GM18511 (cell line): ENCODE measurements at regions not wholly inside any gene's neighbourhood (a gene's known extent, or its start where the extent isn't known, plus 50 kb on each side); places are given as distances from the start of the nearest gene placed in this dataset.
"Not testable (repeated sequence)": the region's sequence is repeated elsewhere in the genome, so short reads cannot be mapped to it uniquely, and the experiment has no call there.

Experiments
- ATAC-seq: cut with Tn5 transposase; IDR thresholded peaks from one replicate; pipeline ENCODE4 v1.9.1; 2021; ENCODE audit warnings: mild to moderate bottlenecking, moderate library complexity; ENCODE audit not compliant: unreplicated experiment

GRCh38 chr13:103614761-103615160 is 548.5 kb upstream of the SLC10A2 start:
- ATAC-seq: no peak

GRCh38 chr13:103607995-103608394 is 541.8 kb upstream of the SLC10A2 start:
- ATAC-seq: peak; percentile 91

- no peak for ATAC-seq
These were observed 539.5 kb upstream of the SLC10A2 start for GRCh38 chr13:103605546-103606326.

GRCh38 chr13:103599870-103600269 is 533.7 kb upstream of the SLC10A2 start:
- not testable (repeated sequence) for ATAC-seq

GRCh38 chr13:103598671-103599070 is 532.5 kb upstream of the SLC10A2 start:
- ATAC-seq: no peak

GRCh38 chr13:103573446-103573845 is 507.2 kb upstream of the SLC10A2 start:
- ATAC-seq: no peak

- ATAC-seq: no peak
These were observed 502.1 kb upstream of the SLC10A2 start for GRCh38 chr13:103568314-103568713.

- no peak for ATAC-seq
These were observed 491.7 kb upstream of the SLC10A2 start for GRCh38 chr13:103557878-103558277.

GRCh38 chr13:103556681-103557080 is 490.5 kb upstream of the SLC10A2 start:
- ATAC-seq: no peak

GRCh38 chr13:103547914-103548313 is 481.7 kb upstream of the SLC10A2 start:
- no peak for ATAC-seq

GRCh38 chr13:103546271-103546670 is 480.1 kb upstream of the SLC10A2 start:
- no peak for ATAC-seq

- ATAC-seq: no peak
These were observed 476.4 kb upstream of the SLC10A2 start for GRCh38 chr13:103542648-103543047.

GRCh38 chr13:103540382-103540765 is 474.2 kb upstream of the SLC10A2 start:
- no peak for ATAC-seq

GRCh38 chr13:103539721-103540381 is 473.6 kb upstream of the SLC10A2 start:
- no peak for ATAC-seq

GRCh38 chr13:103539265-103539664 is 473.0 kb upstream of the SLC10A2 start:
- peak; percentile 81 for ATAC-seq

- ATAC-seq: no peak
These were observed 471.4 kb upstream of the SLC10A2 start for GRCh38 chr13:103537616-103538015.

GRCh38 chr13:103531278-103531677 is 465.1 kb upstream of the SLC10A2 start:
- ATAC-seq: no peak

- ATAC-seq: no peak
These were observed 462.2 kb upstream of the SLC10A2 start for GRCh38 chr13:103528437-103528836.

GRCh38 chr13:103525530-103525929 is 459.3 kb upstream of the SLC10A2 start:
- ATAC-seq: no peak

- no peak for ATAC-seq
These were observed 457.6 kb upstream of the SLC10A2 start for GRCh38 chr13:103523858-103524257.

- ATAC-seq: no peak
These were observed 455.3 kb upstream of the SLC10A2 start for GRCh38 chr13:103521532-103521931.

- no peak for ATAC-seq
These were observed 451.5 kb upstream of the SLC10A2 start for GRCh38 chr13:103517768-103518102.
